ENCODE measurements at regions not wholly inside any gene's neighbourhood (a gene's known extent, or its start where the extent isn't known, plus 50 kb on each side); places are given as distances from the start of the nearest gene placed in this dataset.

DNA sequence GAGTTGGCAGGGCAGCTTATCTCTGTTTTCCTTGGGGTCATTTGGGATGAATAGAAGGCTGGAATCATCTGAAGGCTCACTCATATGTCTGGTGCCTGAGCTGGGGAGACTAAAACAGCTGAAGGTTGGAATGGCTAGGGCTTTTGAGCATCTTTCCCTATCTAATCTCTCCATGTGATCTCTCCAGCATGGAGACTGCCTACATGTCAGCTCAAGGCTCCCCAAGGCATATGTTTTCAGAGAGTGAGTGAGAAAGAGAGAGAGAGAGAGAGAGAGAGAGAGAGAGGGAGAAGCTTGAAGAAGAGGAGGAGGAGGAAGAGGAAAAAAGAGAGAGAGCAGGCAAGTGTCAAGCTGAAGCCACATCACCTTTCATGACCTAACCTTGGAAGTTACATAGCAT is 143.4 kb downstream of the EBLN2 start:
- TF ChIP-seq, protein P1, sequence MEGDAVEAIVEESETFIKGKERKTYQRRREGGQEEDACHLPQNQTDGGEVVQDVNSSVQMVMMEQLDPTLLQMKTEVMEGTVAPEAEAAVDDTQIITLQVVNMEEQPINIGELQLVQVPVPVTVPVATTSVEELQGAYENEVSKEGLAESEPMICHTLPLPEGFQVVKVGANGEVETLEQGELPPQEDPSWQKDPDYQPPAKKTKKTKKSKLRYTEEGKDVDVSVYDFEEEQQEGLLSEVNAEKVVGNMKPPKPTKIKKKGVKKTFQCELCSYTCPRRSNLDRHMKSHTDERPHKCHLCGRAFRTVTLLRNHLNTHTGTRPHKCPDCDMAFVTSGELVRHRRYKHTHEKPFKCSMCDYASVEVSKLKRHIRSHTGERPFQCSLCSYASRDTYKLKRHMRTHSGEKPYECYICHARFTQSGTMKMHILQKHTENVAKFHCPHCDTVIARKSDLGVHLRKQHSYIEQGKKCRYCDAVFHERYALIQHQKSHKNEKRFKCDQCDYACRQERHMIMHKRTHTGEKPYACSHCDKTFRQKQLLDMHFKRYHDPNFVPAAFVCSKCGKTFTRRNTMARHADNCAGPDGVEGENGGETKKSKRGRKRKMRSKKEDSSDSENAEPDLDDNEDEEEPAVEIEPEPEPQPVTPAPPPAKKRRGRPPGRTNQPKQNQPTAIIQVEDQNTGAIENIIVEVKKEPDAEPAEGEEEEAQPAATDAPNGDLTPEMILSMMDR (IDR thresholded peaks at IDR 0.05), result no peak
- no peak for TF ChIP-seq POLR2A (IDR thresholded peaks at IDR 0.05)

Data from heart left ventricle (tissue), 13 donors.